Hepatic stellate cell (primary cell): ENCODE measurements at regions not wholly inside any gene's neighbourhood (a gene's known extent, or its start where the extent isn't known, plus 50 kb on each side); places are given as distances from the start of the nearest gene placed in this dataset.

Experiments used
- DNase-seq: peaks from one replicate; pipeline ENCODE4 v3.0.0; 2011; ENCODE audit warnings: low spot score

- DNase-seq, result no peak
These were observed 800.1 kb upstream of the PCDH9 start for GRCh38 chr13:68030152-68030809.

DNA sequence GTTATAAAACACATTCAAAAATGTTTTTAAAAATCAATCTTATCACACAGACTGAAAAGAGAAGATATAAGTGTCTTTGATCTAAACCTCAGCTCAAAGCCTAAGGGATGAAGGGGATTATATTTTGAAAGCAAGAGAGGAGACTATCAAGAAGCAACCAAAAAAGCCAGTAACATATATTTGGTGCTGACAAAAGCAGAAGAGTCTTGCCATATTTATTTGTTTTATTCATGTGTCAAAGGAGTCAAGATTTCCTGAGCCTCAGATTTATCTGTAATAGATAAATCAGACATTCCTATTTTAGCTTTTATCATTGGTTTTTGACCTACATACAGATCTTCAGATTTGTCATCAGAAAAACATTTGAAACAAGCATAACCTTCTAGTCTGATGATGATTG lies 798.6 kb upstream of the PCDH9 start:
- DNase-seq, result no peak

- DNase-seq, result no peak
These were observed 797.2 kb upstream of the PCDH9 start for GRCh38 chr13:68027306-68027705.

- no peak for DNase-seq
These were observed 795.9 kb upstream of the PCDH9 start for GRCh38 chr13:68026077-68026476.

GRCh38 chr13:68025604-68026003 lies 795.5 kb upstream of the PCDH9 start:
- DNase-seq, result no peak

DNA sequence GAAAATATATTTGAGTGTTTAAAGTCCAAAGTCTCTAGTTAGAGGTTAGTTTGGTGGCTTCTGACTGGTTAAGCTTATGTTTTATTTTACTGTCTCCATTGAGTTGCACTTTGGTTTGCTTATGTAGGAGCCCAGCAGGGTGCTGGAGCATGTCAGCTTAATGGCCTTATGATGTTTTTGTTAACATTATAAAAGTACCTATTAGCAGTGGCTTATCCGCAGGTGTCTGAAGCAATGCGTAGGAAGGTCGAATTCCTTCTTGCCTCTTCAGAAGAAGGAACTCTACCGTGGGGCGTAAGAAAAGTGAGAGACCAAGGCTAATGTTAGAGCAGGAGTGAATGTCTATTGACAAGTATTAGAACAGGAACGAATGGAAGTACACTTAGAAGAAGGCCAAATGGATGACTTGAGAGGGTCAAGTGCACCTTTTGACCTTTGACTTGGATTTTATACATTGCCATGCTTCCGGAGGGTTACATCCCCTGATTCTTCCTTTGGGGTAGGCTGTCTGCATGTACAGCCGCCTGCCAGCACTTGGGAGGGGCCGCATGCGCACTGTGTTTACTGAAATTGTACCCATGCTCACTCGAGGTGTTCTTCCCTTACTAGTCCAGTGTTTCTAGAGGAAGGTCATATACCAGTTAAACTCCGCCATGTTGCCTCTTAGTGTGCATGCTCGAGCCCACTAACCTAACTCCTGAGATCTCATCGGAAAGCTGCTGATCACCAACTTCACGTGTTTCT lies 793.9 kb upstream of the PCDH9 start:
- no peak for DNase-seq

DNA sequence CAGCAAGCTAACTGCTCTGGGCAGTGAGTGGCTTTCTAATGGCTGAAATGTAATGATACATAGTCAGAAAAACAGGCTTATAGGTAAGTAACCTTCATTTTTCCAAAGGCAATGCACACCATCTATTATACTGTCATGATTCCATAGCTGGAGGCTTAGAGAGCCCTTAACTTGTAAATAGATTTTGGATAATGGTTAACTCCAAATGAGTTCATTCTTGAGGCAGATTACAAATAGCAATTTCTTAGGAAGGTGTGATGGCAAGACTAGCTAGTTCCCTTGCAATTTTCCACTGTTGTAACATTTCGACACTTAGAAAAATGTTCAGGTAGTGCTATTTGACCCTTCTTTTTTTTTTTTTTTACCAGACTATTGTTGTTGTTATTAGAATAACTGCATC lies 789.8 kb upstream of the PCDH9 start:
- DNase-seq, result no peak

GRCh38 chr13:68009546-68009945 lies 779.4 kb upstream of the PCDH9 start:
- DNase-seq, result no peak

DNA sequence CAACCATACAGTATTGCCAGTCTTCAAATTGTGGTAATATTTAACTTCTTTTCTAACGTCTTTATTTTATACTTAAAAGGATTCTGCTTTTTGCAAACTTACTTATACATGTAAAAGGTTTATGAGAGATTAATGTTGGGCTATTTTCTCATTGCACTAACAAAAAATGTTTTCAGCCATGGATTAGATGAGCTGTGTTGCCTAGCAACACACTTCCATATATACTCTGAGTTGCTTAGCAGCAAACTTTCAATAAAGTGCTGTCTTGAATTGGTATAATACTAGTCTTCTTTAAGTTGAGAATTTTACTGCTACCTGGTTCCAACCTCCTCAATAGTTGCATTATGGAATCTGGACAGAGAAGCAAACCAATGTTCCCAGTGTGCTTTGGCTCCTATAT lies 777.4 kb upstream of the PCDH9 start:
- DNase-seq, result no peak

DNA sequence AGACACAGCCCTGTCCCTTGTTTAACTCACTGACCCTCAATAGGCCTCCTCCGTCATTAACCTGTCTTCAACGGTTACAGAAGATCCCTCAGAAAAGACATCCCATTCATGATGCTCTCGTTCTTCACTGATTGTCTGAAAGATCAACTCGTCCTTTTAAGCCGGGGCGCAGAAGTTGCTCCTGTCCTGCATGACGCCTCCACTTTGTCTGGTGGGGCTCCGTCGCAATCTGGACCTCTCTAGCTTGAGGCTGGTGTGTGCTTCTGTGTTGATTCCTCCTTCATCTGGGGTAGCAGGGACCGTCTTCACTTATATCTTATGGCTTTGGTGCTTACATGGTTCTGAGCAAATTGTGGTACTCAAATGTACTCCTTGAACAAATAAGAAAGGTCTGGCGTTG lies 766.0 kb upstream of the PCDH9 start:
- no peak for DNase-seq

GRCh38 chr13:67990868-67991267 lies 760.7 kb upstream of the PCDH9 start:
- no peak for DNase-seq

- no peak for DNase-seq
These were observed 756.1 kb upstream of the PCDH9 start for GRCh38 chr13:67986234-67986633.

- DNase-seq, result no peak
These were observed 746.9 kb upstream of the PCDH9 start for GRCh38 chr13:67977066-67977465.

DNA sequence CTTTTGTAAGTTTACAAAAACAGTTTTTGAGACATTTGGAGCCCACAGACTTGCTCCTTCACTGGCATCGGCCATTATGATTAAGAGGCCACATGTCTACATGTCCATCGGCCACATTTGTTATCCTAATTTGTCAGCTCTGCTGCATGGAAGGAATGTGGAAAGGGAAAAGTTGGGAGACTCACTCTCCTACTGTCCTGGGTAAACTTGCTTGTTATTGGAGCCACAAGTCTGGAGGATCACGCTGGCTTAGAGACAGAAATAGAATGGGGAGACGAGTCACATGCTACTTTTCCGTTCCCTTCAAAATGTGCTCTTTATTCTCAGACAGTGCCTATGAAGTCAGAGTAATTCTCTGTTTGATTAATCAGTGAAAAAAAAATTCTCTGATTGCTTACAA lies 741.2 kb upstream of the PCDH9 start:
- no peak for DNase-seq

DNA sequence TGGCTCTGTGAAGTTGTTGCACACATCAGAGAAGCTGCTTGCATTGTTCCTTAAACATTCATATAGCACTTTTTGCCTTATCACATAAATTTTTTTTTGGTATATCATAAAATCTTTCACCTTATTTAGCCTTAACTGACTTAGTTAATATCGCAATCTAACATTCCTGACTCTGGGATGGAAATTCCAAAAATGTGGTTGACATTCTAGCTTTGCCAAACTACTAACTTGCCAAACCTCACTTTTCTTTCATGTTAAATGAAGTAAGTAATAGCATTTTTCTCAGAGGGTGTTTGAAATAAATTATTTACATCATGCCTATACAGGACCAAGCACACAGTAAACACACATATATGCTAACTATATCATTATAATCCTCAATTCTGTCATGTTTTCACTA lies 736.9 kb upstream of the PCDH9 start:
- DNase-seq, result no peak

DNA sequence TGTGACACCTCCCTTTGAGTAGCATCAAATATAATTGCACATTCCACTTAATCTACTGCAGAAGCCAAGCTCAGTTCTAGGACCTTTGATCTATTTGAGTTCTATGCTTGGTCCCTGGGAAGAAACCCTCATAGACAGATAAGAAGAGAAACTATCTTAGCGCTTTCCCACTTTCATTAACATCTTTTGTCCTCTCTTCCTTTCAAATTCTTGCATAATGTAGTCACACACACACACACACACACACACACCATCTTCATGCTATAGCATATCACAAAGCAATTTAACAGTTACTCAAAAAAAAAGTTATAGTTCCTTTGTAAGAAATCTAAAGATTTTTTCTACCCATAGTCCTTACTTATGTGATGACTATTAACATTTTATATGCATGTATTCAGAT lies 735.9 kb upstream of the PCDH9 start:
- no peak for DNase-seq

DNA sequence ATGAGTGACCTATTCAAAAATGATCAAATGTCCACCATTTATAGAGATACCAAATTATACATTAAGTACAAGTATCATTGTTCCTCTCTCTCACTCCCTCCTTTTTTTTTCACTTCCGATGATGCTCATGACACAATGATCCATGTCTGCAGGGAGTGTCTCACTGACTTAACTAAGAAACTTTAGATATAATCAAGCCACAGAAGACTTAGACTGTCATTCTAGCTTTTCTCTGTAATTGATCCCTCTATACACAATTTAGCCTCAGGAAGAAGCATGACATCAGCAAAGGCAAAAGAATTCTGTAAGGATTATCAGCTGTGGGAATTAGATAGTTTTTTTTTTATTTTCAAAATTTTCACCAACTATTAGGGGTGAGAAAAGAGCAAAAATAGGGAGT lies 734.9 kb upstream of the PCDH9 start:
- DNase-seq, result no peak

DNA sequence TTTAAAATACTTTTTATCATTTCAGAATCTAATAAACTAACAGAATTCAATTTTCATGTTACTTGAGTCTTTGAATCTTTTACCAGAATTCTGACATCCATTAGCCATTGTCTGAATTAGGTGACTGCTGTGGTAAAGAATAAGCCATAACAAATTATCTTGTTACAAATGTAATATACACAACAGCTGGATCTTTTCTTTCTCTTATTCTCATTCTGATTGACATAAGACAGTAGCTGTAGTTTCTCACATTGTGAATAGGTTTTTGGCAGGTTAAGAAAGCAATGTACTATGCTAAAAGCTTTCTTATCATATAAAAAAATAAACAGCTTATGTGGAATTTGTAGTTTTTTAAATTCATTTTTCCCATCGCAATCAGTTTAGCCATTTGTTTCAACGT lies 734.0 kb upstream of the PCDH9 start:
- DNase-seq, result no peak

DNA sequence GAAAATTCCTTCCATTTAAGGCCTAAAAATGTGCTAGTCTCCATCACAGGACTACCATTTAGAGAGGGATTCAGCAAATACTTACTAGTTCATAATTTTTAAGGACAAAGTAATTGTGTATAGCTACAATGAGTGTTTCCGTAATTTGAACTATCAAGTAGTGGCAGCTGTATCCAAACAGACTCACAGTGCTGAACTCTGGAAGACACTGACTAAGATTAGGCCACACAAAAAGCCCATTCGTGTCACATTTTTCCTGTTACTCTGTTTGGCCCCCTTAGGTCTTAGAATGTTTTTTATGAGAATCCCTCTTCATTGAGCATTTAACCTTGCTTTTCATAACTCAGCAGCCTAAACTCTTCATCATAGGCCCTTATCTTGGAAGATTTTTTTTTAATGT lies 731.2 kb upstream of the PCDH9 start:
- no peak for DNase-seq

DNA sequence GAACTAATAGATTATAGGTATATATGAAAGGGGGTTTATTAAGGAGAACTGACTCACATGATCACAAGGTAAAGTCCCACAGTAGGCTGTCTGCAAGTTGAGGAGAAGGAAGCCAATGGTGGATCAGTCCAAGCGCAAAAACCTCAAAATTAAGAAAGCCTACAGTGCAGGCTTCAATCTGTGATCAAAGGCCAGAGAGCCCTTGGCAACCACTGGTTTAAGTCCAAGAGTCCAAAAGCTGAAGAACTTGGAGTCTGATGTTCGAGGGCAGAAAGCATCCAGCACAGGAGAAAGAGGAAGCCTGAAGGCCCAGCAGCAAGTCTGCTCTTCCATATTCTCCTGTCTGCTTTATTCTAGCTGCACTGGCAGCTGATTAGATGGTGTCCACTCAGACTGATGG lies 721.3 kb upstream of the PCDH9 start:
- DNase-seq, result no peak

- DNase-seq, result no peak
These were observed 720.5 kb upstream of the PCDH9 start for GRCh38 chr13:67950603-67951002.

DNA sequence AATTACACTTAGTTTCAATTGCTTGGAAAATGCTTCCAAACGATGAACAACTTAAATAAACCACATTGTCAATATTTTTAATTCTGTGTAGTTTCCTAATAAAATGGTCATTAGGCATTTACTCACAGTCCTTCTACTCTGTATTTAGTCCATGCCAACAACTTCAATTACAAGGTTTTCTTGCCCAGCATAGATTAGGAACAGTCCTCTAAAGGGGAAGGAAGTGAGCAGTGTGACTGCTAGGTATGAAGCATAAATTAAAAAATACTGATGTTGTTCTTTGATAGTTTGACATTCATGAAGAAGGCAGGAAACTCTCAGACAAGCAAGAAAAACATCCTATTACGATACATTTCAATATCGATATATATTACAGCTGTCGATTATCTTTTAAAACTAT lies 716.0 kb upstream of the PCDH9 start:
- no peak for DNase-seq

DNA sequence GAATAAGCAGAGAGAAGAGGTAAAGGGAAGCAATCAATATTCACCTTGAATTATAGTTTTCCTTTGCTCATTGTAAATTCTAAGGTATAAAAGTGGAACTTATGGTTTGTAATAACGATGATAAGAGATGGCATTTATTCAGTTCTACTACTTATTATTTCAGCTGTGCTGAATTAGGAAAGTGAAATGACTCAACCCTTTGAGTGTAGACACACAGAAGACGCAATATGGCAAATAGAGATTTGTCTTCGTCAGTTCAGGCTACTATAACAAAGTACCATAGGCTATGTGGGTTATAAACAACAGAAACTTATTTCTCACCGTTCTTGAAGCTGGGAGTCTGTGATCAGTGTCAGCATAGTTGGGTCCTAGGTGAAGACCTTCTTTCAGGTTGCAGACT lies 713.0 kb upstream of the PCDH9 start:
- no peak for DNase-seq

DNA sequence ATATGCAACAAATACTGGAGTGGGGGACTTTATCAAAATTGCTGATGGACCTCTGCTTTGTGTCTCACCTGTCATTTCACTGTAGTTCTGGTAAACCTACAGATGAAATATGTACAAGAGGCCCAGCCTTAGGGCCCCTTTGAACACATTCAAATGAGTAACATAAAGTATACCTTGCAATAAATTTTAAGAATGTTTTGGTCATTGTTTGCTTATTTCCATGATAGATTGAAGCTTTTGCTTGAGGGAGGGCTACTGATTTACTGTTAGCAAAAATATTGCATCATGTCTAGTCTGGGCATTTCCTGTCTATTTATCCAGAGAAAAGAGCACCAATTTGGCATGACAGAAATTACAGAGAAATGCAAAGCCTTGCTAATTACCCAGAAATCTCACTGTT lies 705.5 kb upstream of the PCDH9 start:
- DNase-seq, result no peak
